Upper lobe of right lung (tissue), 1 donor: ENCODE measurements at regions not wholly inside any gene's neighbourhood (a gene's known extent, or its start where the extent isn't known, plus 50 kb on each side); places are given as distances from the start of the nearest gene placed in this dataset.

Experiments used
- ATAC-seq: fragments of 200-7000 bp; cut with Tn5 transposase; one replicate; pipeline ENCODE4 v1.9.1; 2020; ENCODE audit warnings: mild to moderate bottlenecking, moderate library complexity
- DNase-seq: peaks from one replicate; pipeline ENCODE4 v3.0.0-alpha.2; 2020
- H3K27ac ChIP-seq: fragments of 200-600 bp; one replicate; pipeline ENCODE4 v1.8.0; 2022
- H3K27me3 ChIP-seq: fragments of 200-600 bp; one replicate; pipeline ENCODE4 v1.8.0; 2022; ENCODE audit warnings: mild to moderate bottlenecking
- H3K36me3 ChIP-seq: fragments of 200-600 bp; one replicate; pipeline ENCODE4 v1.8.0; 2022
- H3K4me1 ChIP-seq: fragments of 200-600 bp; one replicate; pipeline ENCODE4 v1.8.0; 2022
- H3K4me3 ChIP-seq: fragments of 200-600 bp; one replicate; pipeline ENCODE4 v1.8.0; 2022; ENCODE audit warnings: mild to moderate bottlenecking
- H3K9me3 ChIP-seq: fragments of 200-600 bp; one replicate; pipeline ENCODE4 v1.8.0; 2022
- intact Hi-C: fragments of 100-400 bp; cut with DNase I; formaldehyde crosslinking; loops from one replicate; pipeline ENCODE4 v1.11.0; 2022
- TF ChIP-seq, protein P1 (sequence below): fragments of 200-600 bp; IDR thresholded peaks from one replicate; pipeline ENCODE4 v1.8.0; 2022; ENCODE audit warnings: antibody characterized with exemption
- donor health status: DM: no; HTN: yes; CAD: no; lungs with severe emphysema.

DNA sequence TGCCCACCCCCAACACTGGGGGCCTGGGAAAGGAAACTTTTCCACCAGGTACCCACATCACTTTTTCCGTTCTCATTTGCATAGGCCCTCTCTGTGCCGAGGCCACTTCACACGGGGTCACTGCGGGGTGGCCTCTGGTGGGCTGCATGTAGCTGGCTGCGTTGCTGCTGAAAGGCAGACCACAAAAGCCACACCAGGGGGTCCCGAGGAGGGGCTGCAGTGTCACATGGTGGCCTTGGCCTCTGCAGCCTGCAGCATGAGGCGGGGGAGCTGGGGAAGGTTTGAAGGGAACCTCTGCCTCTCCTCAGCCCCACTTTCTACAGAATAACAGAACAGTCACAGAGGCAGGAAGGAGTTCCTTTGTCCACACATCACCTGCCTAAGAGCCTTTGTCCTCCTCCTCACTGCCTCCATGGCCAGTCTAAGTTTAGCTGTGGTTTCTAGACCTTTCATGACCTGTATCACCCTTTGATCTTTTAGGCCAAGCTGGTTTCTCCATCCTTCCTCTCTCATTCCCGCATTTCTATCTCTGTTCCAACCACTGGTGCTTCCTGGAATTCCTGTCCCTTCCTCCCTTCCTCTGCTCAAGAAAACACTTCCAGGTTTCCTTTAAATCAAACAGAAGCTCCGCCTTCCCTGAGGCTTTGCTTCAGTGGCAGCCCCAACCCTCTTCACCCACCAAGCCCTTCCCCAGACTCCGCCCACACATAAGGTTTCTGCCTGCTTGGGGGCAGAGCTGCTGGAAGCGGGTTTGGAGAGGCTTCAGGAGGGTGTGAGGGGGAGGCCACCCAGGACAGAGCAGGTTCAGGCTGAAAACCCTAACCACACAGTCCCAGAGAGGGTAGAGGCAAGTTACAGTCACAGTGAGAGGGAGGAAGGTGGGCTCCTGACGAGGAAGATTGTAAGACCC, 150.7 kb upstream of the TLE3 start:
- no peaks in the 10 kb centered on the region for H3K36me3 ChIP-seq
- DNase-seq (peak; percentile 48), ATAC-seq (no peak)
- peaks cover 3% of the 10 kb centered on the region for H3K4me1 ChIP-seq
- H3K27me3 ChIP-seq = no peaks in the 10 kb centered on the region
- no peaks in the 10 kb centered on the region for H3K9me3 ChIP-seq
- no peak overlapping the region for H3K27ac ChIP-seq
- intact Hi-C loops = no loop called here
- no peak overlapping the region for H3K4me3 ChIP-seq
- TF ChIP-seq, protein P1, sequence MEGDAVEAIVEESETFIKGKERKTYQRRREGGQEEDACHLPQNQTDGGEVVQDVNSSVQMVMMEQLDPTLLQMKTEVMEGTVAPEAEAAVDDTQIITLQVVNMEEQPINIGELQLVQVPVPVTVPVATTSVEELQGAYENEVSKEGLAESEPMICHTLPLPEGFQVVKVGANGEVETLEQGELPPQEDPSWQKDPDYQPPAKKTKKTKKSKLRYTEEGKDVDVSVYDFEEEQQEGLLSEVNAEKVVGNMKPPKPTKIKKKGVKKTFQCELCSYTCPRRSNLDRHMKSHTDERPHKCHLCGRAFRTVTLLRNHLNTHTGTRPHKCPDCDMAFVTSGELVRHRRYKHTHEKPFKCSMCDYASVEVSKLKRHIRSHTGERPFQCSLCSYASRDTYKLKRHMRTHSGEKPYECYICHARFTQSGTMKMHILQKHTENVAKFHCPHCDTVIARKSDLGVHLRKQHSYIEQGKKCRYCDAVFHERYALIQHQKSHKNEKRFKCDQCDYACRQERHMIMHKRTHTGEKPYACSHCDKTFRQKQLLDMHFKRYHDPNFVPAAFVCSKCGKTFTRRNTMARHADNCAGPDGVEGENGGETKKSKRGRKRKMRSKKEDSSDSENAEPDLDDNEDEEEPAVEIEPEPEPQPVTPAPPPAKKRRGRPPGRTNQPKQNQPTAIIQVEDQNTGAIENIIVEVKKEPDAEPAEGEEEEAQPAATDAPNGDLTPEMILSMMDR = no peak

DNA sequence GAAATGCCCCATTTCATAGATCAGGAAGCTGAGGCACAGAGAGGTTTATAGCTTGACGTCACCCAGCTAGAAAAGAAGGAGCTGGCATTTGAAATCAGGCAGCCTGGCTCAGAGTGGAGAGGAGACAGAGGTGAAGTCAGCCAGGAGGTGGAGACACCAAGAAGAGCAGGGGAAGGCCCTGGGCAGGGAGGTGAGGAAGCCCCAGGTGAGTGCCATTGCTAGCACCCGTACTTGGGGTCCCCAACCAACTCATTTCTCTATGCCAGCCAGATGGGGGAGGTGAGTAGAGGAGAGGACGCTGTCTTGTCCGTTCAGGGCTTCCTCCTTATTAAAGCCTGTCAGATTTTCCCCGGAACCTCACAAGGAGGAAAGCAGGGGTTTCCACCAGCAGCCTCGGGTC, 149.6 kb upstream of the TLE3 start:
- peaks cover 3% of the 10 kb centered on the region for H3K4me1 ChIP-seq
- H3K27me3 ChIP-seq = no peaks in the 10 kb centered on the region
- no peak for ATAC-seq
- intact Hi-C loops = no loop called here
- H3K36me3 ChIP-seq = no peaks in the 10 kb centered on the region
- H3K27ac ChIP-seq = no peak overlapping the region
- H3K9me3 ChIP-seq = no peaks in the 10 kb centered on the region
- peak; percentile 33 for DNase-seq
- H3K4me3 ChIP-seq = no peak overlapping the region
- TF ChIP-seq, protein P1 = no peak

DNA sequence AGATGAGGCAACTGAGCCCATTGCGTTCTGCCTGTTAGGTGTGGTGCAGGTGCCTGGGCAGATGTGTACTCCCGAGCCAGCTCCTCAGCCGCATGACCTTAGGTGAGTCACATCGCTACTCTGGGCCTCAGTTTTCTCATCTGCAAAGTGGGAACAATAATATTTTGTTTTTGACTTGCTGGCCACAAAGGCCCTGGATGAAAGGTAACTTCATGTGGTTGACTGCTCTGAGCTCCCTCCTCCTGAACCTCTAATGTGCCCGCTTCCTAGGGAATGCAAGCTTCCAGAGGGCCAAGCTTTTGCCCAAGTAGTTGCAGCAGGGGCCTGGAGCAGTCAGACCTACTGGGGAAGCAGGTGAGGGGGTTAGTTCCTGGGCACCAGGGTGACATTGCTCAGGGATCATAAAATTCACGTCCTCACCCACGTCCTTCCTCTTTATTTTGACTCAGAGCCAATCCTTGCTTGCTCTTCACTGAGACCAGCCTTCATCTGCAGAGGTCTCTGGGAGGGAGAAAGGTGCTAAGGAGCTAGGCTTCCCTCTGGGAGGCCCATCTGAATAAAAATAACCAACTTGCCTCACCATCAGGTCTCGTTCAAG, 149.0 kb upstream of the TLE3 start:
- intact Hi-C loops = no loop called here
- Histone ChIP-seq H3K4me3 (no peak overlapping the region), H3K4me1 (peaks cover 3% of the 10 kb centered on the region), H3K27me3 (no peaks in the 10 kb centered on the region), H3K9me3 (no peaks in the 10 kb centered on the region), H3K27ac (no peak overlapping the region), H3K36me3 (no peaks in the 10 kb centered on the region)
- ATAC-seq (no peak), DNase-seq (peak; percentile 33)
- TF ChIP-seq, protein P1 = no peak

DNA sequence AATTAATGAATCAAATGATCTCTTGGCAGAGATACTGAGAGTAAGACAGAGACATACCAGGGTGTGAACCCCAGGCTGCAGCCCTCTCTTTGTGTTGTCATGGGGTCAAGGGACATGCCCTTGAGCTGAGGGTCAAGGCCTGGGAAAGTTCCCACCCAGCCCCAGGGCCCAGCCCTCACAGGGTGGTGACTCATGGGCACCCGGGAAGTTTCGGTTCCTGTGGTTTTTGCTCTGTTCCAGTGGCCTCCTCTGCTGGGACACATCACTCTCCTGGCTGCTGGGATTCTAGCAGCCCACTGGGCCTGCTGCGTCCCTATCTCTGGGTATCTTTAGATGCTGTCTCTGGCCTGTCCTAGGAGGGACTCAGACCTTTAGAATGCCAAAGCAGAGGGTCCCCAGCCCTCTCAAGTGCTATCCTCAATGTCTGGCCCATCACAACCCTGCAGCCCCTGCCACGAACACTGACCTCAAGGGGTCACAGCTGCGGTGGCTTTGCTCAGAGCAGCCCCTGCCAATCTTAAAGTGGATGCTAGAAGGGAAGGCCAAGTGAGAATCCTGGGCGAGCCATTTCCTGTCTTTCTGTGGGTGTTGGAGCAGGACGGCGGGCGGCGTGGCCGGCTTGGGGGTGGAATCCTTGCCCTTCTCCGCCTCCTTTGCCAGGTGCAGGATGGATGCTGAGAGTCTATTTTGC, 148.4 kb upstream of the TLE3 start:
- no peaks in the 10 kb centered on the region for H3K9me3 ChIP-seq
- ATAC-seq (peak; percentile 88), DNase-seq (peak; percentile 76)
- H3K27ac ChIP-seq = no peak overlapping the region
- no peak overlapping the region for H3K4me3 ChIP-seq
- no peaks in the 10 kb centered on the region for H3K27me3 ChIP-seq
- H3K4me1 ChIP-seq = peaks cover 3% of the 10 kb centered on the region
- TF ChIP-seq, protein P1 = no peak
- no peaks in the 10 kb centered on the region for H3K36me3 ChIP-seq
- intact Hi-C loops = no loop called here

DNA sequence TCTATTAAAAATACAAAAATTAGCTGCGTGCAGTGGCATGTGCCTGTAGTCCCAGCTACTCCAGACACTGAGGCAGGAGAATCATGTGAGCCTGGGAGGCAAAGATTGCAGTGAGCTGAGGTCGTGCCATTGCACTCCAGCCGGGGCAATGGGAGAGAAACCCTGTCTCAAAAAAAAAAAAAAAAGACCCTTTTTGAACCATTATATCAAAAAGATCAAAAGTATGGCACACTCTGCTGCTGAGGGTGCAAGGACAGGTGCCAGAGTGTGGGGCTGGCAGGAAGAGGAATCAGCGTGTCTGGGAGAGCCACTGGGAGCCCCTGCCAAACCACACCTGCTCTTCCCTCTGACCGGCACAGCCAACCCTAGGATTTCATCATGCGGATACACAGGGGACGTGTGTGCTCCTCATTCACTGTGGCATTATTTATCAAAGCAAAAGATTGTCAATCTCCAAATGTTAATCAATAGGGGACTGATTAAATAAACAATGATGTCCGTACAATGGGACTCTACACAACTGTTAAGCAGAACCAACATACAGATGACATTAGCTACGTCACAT, 147.3 kb upstream of the TLE3 start:
- no peak overlapping the region for H3K4me3 ChIP-seq
- H3K36me3 ChIP-seq = no peaks in the 10 kb centered on the region
- intact Hi-C loops = no loop called here
- ATAC-seq (no peak), DNase-seq (peak; percentile 28)
- no peaks in the 10 kb centered on the region for H3K9me3 ChIP-seq
- H3K4me1 ChIP-seq = peaks cover 3% of the 10 kb centered on the region
- TF ChIP-seq, protein P1 = no peak
- H3K27me3 ChIP-seq = no peaks in the 10 kb centered on the region
- H3K27ac ChIP-seq = no peak overlapping the region
